GM12878 (cell line): ENCODE measurements at regions not wholly inside any gene's neighbourhood (a gene's known extent, or its start where the extent isn't known, plus 50 kb on each side); places are given as distances from the start of the nearest gene placed in this dataset.

ENCODE experiments used
- ATAC-seq: fragments of 200-7000 bp; cut with Tn5 transposase; 3 replicates; pipeline ENCODE4 v1.9.1; 2020; ENCODE audit warnings: mild to moderate bottlenecking, moderate library complexity
- BruUV-seq: library from RNA; stranded (reverse); fragments of 400-500 nt; replicated peaks from 2 replicates; lab custom pipeline; 2021; lab: Mats Ljungman, UMichigan
- CTCF ChIA-PET: fragments of 300-600 bp; sonication (Branson Sonifier 250); formaldehyde crosslinking; extraction: SDS; loops from one replicate; lab custom pipeline; 2021; ENCODE audit warnings: inconsistent platforms; lab: Yijun Ruan, JAX
- POLR2A ChIA-PET: fragments of 350-600 bp; formaldehyde crosslinking; extraction: SDS; loops from one replicate; lab custom pipeline; 2021; ENCODE audit warnings: inconsistent platforms; lab: Charles Lee
- RAD21 ChIA-PET: fragments of 300-600 bp; sonication (Branson Sonifier 250); formaldehyde crosslinking; loops from one replicate; lab custom pipeline; 2023; ENCODE audit warnings: antibody characterized with exemption; ENCODE audit not compliant: unreplicated experiment; lab: Charles Lee
- SMC1A ChIA-PET: fragments of 300-600 bp; sonication (Branson Sonifier 250); formaldehyde crosslinking; loops from one replicate; lab custom pipeline; 2023; ENCODE audit not compliant: unreplicated experiment, uncharacterized antibody; lab: Charles Lee
- DNase-seq: peaks from one replicate; pipeline ENCODE4 v3.0.0-alpha.2; 2011; ENCODE audit warnings: low read depth, low spot score
- FAIRE-seq: peaks from 3 replicates; lab custom pipeline; 2011; peaks lifted over from hg19 to GRCh38; lab: Jason Lieb, UNC
- H2AFZ ChIP-seq: 2 replicates; pipeline ENCODE4 v1.6.0; 2011; ENCODE audit warnings: low read depth, low read length, control low read depth; ENCODE audit not compliant: control insufficient read depth
- H3K27ac ChIP-seq: 2 replicates; pipeline ENCODE4 v1.5.1; 2011; ENCODE audit warnings: control low read depth; ENCODE audit not compliant: control insufficient read depth, insufficient read depth
- H3K27me3 ChIP-seq, 2 experiments: replicated peaks in 1 of 2; 2 replicates each; pipeline versions ENCODE4 v1.6.0 to v1.6.1; 2011; ENCODE audit warnings: low read length in 1 of 2; ENCODE audit not compliant: control insufficient read depth in 2 of 2, insufficient read depth in 2 of 2
- H3K36me3 ChIP-seq, 2 experiments: 2 replicates each; pipeline ENCODE4 v1.5.1; 2011; ENCODE audit warnings: low read length in 1 of 2; ENCODE audit not compliant: control insufficient read depth in 2 of 2, insufficient read depth in 2 of 2
- H3K4me1 ChIP-seq: 2 replicates; pipeline ENCODE4 v1.6.1; 2011; ENCODE audit warnings: mild to moderate bottlenecking, low read length, moderate library complexity, mixed read lengths; ENCODE audit not compliant: control insufficient read depth, insufficient read depth
- H3K4me2 ChIP-seq: 2 replicates; pipeline ENCODE4 v1.6.0; 2011; ENCODE audit warnings: control low read depth; ENCODE audit not compliant: control insufficient read depth, insufficient read depth
- H3K4me3 ChIP-seq: fragments of 200-600 bp; sonication (generic); 2 replicates; pipeline ENCODE4 v1.5.1; 2016
- H3K79me2 ChIP-seq: 2 replicates; pipeline ENCODE4 v1.6.0; 2011; ENCODE audit warnings: low read length; ENCODE audit not compliant: control insufficient read depth, insufficient read depth
- H3K9ac ChIP-seq: 2 replicates; pipeline ENCODE4 v1.8.0; 2011; ENCODE audit warnings: low read length, control low read depth, mixed read lengths; ENCODE audit not compliant: control insufficient read depth, insufficient read depth
- H3K9me3 ChIP-seq: replicated peaks from 3 replicates; pipeline ENCODE4 v1.5.1; 2011; ENCODE audit warnings: mild to moderate bottlenecking, low read length; ENCODE audit not compliant: control insufficient read depth, insufficient read depth
- H4K20me1 ChIP-seq: 2 replicates; pipeline ENCODE4 v1.6.0; 2011; ENCODE audit not compliant: control insufficient read depth, insufficient read depth
- BMI1 ChIP-seq: fragments of 450-650 bp; IDR thresholded peaks from 2 replicates; pipeline ENCODE4 v1.6.1; 2016; ENCODE audit warnings: mild to moderate bottlenecking, moderate library complexity, borderline replicate concordance
- CBX3 ChIP-seq: fragments of 200-600 bp; sonication (generic); IDR thresholded peaks from 2 replicates; pipeline ENCODE4 v1.6.1; 2016; ENCODE audit warnings: low read depth, borderline replicate concordance
- IKZF1 ChIP-seq: fragments of 450-650 bp; conservative IDR thresholded peaks from 2 replicates; pipeline ENCODE4 v1.6.1; 2017; ENCODE audit warnings: antibody characterized with exemption, mild to moderate bottlenecking
- KAT2A ChIP-seq: conservative IDR thresholded peaks from 2 replicates; pipeline ENCODE4 v1.6.1; 2011; ENCODE audit warnings: low read depth, low read length; ENCODE audit not compliant: control insufficient read depth
- KDM1A ChIP-seq: fragments of 200-600 bp; sonication (generic); IDR thresholded peaks from 2 replicates; pipeline ENCODE4 v1.6.1; 2016; ENCODE audit warnings: borderline replicate concordance
- NRF1 ChIP-seq: conservative IDR thresholded peaks from 2 replicates; pipeline ENCODE4 v1.6.1; 2011; ENCODE audit warnings: mild to moderate bottlenecking, low read depth, low read length, improper control_type of control experiment
- PML ChIP-seq: IDR thresholded peaks from 2 replicates; pipeline ENCODE4 v1.6.1; 2012; ENCODE audit warnings: low read length, inconsistent platforms
- POLR2AphosphoS2 ChIP-seq: IDR thresholded peaks from 2 replicates; pipeline ENCODE4 v1.6.1; 2011; ENCODE audit warnings: low read depth, mild to moderate bottlenecking, low read length, improper control_type of control experiment, moderate library complexity
- RAD51 ChIP-seq: fragments of 450-650 bp; IDR thresholded peaks from 2 replicates; pipeline ENCODE4 v1.6.1; 2016; ENCODE audit warnings: moderate library complexity, mild to moderate bottlenecking, inconsistent platforms
- RCOR1 ChIP-seq: conservative IDR thresholded peaks from 2 replicates; pipeline ENCODE4 v1.6.1; 2012; ENCODE audit warnings: low read depth, low read length, improper control_type of control experiment
- STAT3 ChIP-seq: IDR thresholded peaks from 2 replicates; pipeline ENCODE4 v1.6.1; 2011; ENCODE audit warnings: low read depth, low read length, improper control_type of control experiment
- WGBS: methylation state at CpG from one replicate; pipeline ENCODE4 v1.1.6; 2016; ENCODE audit warnings: low lambda C conversion rate; ENCODE audit not compliant: insufficient replicate concordance, insufficient coverage; ENCODE audit errors: missing lambda C conversion rate; 5-methylcytosine and 5-hydroxymethylcytosine counted together
- in situ Hi-C: fragments of 300-500 bp; cut with MboI; formaldehyde crosslinking; loops from 9 replicates; pipeline ENCODE4 v1.14.3; 2018; ENCODE audit warnings: mixed read lengths
- intact Hi-C: fragments of 100-400 bp; cut with micrococcal nuclease; formaldehyde crosslinking; loops from one replicate; pipeline ENCODE4 v1.14.2; 2022; ENCODE audit not compliant: unreplicated experiment
- TF ChIP-seq, protein P1 (sequence below): IDR thresholded peaks from 2 replicates; pipeline ENCODE4 v1.6.1; 2012; ENCODE audit warnings: mild to moderate bottlenecking, low read depth, low read length
- TF ChIP-seq, protein P2 (sequence below): IDR thresholded peaks from 2 replicates; pipeline ENCODE4 v1.6.1; 2011; ENCODE audit warnings: borderline replicate concordance, low read depth, mild to moderate bottlenecking, moderate library complexity, low read length; ENCODE audit not compliant: insufficient read depth, poor library complexity, severe bottlenecking
- TF ChIP-seq, protein P3 (sequence below): IDR thresholded peaks from 2 replicates; pipeline ENCODE4 v1.6.1; 2011; ENCODE audit warnings: low read depth, low read length, improper control_type of control experiment, borderline replicate concordance

DNA sequence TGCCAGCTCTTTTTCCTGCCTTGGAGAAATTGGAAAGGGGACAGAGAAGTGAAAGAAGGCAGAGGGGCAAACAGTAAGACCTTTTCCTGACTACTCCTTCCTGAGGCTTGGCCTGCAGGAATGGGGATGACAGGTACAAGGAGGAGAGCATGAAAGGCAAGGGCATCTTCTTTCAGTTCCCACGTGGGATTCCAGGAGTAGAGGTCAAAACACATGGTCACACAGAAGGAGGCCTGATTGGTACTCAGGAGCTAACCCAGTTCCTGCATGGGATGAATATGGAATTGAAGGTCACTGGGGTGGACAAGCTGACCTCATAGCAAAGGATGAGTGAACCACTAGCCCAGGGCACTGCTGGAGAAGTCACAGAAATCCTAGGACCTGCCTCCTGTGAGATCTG, 112.5 kb upstream of the ZNF366 start (continued):
- TF ChIP-seq, protein P1, sequence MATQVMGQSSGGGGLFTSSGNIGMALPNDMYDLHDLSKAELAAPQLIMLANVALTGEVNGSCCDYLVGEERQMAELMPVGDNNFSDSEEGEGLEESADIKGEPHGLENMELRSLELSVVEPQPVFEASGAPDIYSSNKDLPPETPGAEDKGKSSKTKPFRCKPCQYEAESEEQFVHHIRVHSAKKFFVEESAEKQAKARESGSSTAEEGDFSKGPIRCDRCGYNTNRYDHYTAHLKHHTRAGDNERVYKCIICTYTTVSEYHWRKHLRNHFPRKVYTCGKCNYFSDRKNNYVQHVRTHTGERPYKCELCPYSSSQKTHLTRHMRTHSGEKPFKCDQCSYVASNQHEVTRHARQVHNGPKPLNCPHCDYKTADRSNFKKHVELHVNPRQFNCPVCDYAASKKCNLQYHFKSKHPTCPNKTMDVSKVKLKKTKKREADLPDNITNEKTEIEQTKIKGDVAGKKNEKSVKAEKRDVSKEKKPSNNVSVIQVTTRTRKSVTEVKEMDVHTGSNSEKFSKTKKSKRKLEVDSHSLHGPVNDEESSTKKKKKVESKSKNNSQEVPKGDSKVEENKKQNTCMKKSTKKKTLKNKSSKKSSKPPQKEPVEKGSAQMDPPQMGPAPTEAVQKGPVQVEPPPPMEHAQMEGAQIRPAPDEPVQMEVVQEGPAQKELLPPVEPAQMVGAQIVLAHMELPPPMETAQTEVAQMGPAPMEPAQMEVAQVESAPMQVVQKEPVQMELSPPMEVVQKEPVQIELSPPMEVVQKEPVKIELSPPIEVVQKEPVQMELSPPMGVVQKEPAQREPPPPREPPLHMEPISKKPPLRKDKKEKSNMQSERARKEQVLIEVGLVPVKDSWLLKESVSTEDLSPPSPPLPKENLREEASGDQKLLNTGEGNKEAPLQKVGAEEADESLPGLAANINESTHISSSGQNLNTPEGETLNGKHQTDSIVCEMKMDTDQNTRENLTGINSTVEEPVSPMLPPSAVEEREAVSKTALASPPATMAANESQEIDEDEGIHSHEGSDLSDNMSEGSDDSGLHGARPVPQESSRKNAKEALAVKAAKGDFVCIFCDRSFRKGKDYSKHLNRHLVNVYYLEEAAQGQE: no peak
- TF ChIP-seq STAT3: no peak
- TF ChIP-seq RCOR1: no peak
- TF ChIP-seq POLR2AphosphoS2: no peak
- TF ChIP-seq KDM1A: no peak
- no peak for TF ChIP-seq CBX3
- TF ChIP-seq NRF1: no peak
- TF ChIP-seq BMI1: no peak
- TF ChIP-seq PML: no peak
- TF ChIP-seq KAT2A: no peak
- no peak for TF ChIP-seq IKZF1

DNA sequence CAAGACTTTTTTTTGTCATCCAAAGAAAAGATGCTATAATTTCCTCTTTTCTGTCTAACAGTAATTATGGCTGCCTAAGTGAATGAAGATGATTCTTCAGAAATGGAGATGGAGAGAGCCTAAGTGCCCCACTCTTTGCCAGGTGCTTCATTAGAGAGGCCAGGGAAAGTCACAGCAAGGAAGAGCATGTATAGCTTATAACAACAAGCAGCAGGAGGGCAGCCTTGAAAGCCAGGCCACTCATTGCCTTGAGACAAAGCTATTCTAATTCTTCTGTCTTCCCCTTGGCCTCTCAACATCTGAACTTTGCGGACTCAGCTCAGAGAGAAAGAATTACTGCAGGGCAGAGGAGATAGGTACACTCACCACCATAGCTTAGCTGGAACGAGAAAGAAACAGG, 112.0 kb upstream of the ZNF366 start:
- Histone ChIP-seq H3K9ac (no peak overlapping the region), H2AFZ (no peak overlapping the region), H4K20me1 (no peaks in the 10 kb centered on the region), H3K4me2 (no peak overlapping the region), H3K79me2 (no peaks in the 10 kb centered on the region), H3K4me1 (no peaks in the 10 kb centered on the region), H3K36me3 (no peaks in the 10 kb centered on the region), H3K27me3 (0 out of 4 replicates have a peak, but pooled peaks cover 0 to 4% of the 10 kb centered on the region in 2 experiments), H3K9me3 (no peaks in the 10 kb centered on the region), H3K27ac (no peak overlapping the region), H3K4me3 (no peak overlapping the region)
- RAD21 ChIA-PET: interaction anchor here (1.3 kb wide), 1 partner anchor 199 kb away, joined by 3 read pairs; no protein-coding TSS in a partner anchor
- TF ChIP-seq, protein P2, sequence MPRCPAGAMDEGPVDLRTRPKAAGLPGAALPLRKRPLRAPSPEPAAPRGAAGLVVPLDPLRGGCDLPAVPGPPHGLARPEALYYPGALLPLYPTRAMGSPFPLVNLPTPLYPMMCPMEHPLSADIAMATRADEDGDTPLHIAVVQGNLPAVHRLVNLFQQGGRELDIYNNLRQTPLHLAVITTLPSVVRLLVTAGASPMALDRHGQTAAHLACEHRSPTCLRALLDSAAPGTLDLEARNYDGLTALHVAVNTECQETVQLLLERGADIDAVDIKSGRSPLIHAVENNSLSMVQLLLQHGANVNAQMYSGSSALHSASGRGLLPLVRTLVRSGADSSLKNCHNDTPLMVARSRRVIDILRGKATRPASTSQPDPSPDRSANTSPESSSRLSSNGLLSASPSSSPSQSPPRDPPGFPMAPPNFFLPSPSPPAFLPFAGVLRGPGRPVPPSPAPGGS: no peak
- TF ChIP-seq RAD51: no peak
- TF ChIP-seq, protein P3, sequence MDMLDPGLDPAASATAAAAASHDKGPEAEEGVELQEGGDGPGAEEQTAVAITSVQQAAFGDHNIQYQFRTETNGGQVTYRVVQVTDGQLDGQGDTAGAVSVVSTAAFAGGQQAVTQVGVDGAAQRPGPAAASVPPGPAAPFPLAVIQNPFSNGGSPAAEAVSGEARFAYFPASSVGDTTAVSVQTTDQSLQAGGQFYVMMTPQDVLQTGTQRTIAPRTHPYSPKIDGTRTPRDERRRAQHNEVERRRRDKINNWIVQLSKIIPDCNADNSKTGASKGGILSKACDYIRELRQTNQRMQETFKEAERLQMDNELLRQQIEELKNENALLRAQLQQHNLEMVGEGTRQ: no peak
- POLR2A ChIA-PET: no interaction called here
- intact Hi-C loops: no loop called here
- DNase-seq (no peak), ATAC-seq (no peak), FAIRE-seq (no peak)
- SMC1A ChIA-PET: interaction anchor here (0.9 to 1.2 kb wide), 2 partner anchors 8 to 40 kb away, joined by 3 to 4 read pairs; no protein-coding TSS in a partner anchor
- WGBS: 46% methylated on average over 2 of the region's 2 CpGs
- BruUV-seq: no TSS peak
- CTCF ChIA-PET: interaction anchor here (1.3 to 1.7 kb wide), 2 partner anchors 9 to 199 kb away, joined by 5 to 7 read pairs; no protein-coding TSS in a partner anchor
- in situ Hi-C loops: no loop called here
